Suppressor macrophage treated with lipopolysaccharide for 1 hour (primary cell): ENCODE measurements at regions not wholly inside any gene's neighbourhood (a gene's known extent, or its start where the extent isn't known, plus 50 kb on each side); places are given as distances from the start of the nearest gene placed in this dataset.

Source experiments
- DNase-seq, 3 donors: peaks; one replicate each; pipeline ENCODE4 v3.0.0-alpha.2; 2020 to 2022

DNA sequence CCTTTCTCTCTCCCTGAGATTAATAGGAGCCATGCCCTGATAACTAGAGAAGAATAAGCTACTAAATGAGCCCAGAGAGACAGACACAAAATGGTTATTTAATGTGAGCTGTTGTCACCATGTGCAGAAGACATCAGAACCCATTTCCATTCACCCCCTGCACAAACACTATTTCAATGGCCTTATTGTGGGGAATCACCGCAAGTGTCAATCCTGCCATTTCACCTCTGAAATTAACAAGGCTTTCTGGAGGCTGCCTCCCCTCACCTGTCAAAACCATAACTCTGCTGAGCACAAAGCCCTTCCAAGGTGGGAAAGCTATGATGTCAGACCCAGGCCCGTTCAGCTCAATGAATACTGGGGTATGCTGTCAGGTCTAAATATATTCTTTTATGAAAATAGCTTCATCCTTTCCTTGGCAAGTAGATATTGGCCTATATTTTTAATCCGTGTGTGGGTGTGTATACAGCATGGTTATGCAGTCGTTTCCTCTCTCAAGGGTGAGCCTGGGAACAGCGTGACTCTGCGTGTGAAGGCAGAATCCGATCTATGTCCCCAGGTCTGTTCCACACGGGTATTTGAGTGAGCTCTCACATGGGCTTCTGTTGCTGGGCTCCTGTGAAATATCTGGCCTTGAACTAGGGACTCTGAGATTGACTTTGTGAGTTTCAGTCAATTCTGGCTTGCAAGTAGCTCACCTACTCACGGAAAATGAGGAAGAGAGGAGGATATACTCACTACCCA is 266.3 kb downstream of the FBXW7 start:
- no peak for DNase-seq

DNA sequence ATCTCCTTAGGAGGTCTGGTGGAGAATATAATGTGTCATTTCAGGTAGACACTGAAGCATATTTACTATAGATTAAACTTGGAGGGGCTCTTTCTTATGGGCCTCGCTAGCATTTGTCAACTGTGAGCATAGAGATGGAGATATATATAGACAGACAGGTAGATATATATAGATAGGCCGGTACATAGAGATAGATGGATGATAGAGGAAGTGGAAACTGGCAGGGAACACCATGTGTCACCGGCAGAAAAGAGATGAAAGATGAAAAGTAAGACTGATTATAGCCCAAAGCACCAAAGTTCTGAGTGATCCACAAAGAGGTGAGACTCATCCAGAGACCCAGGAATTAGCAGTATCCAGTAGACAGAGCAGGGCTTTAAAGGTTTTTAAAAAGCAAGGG is 268.1 kb downstream of the FBXW7 start:
- no peak for DNase-seq

- DNase-seq: peak in 1 of 3 donors; percentile 42
These were observed 268.9 kb downstream of the FBXW7 start for GRCh38 chr4:152266831-152267480.

DNA sequence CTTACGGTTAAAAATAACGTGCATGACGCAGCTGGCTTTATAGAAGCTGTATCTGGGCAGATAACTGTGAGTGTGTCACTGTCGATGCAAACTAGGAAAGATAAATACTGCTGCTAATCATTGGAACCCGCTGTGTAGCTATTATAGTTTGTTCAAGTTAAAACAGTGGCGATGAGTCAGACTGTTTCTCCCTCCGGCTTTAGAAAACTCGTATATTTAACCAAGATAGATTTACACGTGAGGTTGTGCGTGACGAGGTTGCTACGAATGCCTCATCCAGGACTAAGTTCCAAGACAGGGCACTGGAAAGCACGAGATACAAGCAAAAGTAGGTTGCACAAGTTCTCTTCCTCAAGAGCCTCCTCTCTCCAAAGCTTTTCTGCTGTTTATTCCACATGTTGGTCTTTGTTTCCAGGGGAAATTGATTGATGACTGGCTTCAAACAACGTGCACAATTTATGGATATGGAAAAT is 270.7 kb downstream of the FBXW7 start:
- DNase-seq: no peak

DNA sequence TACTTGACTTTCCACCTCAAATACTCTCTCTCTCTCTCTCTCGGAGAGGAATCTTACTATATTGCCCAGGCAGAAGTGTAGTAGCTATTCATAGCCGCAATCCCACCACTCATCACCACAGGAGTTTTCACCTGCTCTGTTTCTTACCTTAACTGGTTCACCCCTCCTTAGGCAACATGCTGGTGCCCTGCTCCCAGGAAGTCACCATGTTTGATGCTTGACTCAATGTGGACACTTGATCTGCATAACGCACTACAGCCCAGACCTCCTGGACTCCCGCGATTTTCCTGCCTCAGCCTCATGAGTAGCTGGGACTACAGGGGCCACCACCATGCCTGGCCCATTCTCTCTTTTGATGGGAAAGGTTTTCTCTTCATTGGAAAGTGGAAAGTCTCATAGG is 271.8 kb downstream of the FBXW7 start:
- DNase-seq: no peak

DNA sequence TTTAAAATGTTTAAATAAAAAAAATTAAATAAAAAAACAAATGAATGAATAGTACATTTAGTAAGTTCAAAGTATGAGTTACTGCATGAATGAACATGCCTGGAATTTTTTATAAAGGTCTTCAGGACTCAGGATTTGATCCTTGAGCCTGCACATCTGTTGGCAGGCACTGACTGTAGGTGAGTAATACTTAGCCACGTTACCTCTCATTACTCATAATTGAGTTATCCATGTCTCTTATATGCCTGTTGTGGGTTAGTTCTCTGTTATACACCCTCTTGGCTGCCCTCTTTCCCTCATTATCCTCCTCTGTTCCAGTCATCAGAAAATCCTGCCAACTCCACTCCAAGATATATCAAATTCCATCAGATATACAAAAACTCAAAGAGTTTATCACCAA is 276.0 kb downstream of the FBXW7 start:
- DNase-seq: no peak

DNA sequence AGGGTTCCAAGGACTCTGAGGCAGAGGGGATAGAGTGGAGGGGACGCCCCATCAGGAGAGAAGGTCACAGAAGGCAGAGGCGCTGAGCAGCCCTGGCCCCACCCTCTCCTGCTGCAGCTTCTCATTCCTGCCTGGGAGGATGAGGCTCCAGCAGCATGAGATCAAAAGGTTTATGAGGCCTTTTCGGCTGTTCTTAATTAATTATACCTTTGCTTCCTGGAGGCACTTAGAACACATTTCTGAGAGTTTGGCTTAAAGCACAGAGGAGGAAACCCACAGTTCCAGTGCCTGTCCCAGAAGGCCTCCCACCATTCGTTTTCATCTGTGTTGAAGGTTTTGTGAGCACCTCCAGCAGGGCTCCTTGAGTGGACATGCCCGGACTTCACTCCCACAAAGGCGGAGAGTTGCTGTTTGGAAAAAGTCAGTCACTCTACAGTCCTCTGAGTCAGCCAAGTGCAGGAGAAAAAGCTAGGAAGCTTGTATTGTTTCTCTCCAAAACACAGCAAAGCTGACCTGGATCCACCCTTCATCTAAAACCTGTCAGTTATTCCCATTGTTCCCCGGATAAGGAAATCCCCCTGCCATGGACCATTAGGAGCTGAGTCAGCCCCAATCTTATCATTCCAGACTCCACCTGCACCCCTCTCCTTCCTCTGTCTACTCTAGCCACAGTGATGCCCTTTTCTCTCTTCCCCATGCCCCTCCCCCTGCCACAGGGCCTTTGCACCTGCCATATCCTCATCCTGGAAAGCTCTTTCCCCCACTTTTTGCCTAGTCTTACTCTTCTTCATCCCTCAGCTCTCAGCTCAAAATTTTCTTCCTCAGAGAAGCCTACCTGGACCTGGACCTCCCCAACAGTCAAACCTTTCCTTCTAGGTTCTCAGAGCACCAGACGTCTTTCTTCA is 276.8 kb downstream of the FBXW7 start:
- DNase-seq: no peak

- DNase-seq: no peak
These were observed 277.5 kb downstream of the FBXW7 start for GRCh38 chr4:152258391-152258790.

DNA sequence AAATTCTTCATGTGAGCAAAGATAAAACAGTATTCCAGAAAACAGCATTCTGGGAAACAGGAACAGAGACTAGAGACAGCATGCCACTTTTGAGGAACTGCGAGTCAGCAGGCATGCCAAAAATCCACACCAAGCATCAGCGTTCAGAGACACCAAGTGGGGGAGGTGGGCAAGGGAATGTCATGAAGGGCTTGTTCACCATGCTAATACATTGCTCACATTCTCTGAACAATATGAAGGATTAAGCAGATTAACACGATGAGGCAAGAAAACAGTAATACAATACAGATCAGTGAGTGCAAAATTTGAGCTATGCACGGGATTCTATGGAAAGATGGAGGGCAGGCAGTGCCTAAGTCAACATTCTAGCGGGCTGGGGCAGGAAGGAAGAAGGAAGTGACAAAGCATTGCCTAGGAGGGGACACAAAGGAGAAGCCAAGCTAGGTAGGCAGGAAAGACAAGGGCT is 278.3 kb downstream of the FBXW7 start:
- peak; percentile 44 to 53 (median 51) for DNase-seq

- DNase-seq: no peak
These were observed 278.9 kb downstream of the FBXW7 start for GRCh38 chr4:152256996-152257395.

GRCh38 chr4:152255437-152255836 is 280.5 kb downstream of the FBXW7 start:
- peak; percentile 39 to 67 (median 49) for DNase-seq

GRCh38 chr4:152248347-152248746 is 287.5 kb downstream of the FBXW7 start:
- DNase-seq: no peak

- no peak for DNase-seq
These were observed 288.5 kb downstream of the FBXW7 start for GRCh38 chr4:152247271-152247975.

DNA sequence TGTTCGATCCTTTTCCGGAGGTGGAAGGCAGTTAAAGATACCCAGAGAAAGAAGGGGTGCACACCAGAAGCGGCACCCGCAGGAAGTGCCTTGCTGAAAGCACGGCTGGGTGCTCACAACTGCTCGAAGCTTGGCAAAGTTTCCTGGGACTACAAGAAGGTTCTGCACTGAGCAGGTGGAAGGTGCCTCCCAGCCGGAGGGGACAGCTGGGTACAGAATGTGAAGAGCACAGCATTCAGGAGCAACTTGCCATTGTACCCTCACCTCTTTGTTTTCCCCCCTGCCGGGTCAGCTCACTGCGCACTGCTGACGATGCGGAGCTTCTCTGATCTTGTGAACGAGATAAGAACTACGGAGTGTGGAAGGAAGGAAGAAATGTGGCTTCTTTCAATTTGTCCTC is 289.2 kb downstream of the FBXW7 start:
- no peak for DNase-seq

GRCh38 chr4:152245680-152246079 is 290.2 kb downstream of the FBXW7 start:
- no peak for DNase-seq

GRCh38 chr4:152244659-152245058 is 291.2 kb downstream of the FBXW7 start:
- no peak for DNase-seq

DNA sequence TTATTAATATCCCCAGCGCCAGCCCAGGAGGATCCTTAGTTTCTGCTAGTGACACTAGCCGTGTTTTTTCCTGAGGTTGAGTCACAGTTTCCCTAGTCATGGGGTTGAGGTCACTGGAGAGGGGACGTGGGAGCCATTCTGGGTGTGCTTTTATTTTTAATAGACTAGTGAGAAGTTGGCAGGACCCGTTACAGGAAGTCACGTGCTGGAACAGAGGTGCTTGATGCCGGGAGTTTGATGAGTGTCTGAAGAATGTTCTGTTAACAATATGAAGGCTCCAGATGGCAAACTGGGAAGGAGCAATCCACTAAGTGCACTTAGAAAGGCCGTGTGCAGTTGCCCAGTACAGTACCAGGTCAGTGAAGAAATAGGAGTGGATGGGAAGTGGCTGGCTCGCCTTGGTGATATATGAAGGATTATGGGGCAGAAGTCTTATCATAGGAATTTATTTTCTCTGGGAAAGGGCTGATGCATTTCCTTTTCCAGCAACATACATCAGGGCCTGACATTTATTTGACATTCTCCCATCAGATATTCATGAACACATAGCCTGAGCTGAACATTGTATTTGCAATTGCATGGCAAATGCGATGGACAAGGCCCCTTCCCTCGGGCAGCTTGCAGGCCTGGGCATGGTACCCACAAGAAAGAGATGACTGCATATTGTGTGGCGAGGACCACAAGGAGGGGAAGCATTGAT is 291.8 kb downstream of the FBXW7 start:
- DNase-seq: peak; percentile 80 to 84 (median 83)

DNA sequence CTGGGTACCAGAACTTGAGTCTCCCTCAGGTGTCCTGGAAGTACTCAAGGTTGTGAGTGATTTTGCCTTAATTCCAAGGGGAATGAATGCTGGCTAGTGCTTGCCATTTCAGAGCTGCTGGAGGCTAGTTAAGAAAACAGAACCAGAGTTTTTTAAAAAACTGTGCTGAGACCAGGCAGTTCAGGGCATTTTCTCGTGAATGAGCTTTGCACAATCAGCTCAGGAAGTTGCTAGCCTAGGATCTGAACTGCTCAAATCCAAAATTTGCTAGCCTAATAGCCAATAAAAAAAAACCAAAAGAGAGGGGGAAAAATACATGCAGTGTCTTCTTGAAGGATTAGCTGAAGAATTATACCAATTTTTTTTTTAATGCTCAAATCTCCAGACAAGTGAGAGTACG is 292.7 kb downstream of the FBXW7 start:
- DNase-seq: peak; percentile 22 to 36 (median 29)

GRCh38 chr4:152240232-152240631 is 295.7 kb downstream of the FBXW7 start:
- DNase-seq: peak in 2 of 3 donors; percentile 16 to 19

DNA sequence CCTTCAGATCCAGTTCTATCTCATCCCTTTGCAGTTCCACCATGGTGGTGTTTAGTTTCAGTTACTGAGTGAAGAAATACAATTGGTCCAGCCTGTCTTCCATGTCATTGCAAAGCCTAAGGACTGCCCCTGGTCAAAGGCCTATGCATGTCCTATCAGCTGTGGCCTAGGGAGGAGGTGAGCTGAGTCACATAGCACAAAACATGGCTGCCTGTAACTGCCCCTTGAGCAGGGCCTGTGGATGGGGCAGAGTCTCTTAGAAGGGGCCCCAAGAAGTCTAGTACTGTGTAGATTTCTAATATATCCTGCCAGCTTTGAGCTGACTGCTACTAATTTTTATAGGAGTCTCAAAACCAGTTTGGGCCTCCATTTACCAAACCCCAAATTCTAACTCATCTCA is 296.7 kb downstream of the FBXW7 start:
- no peak for DNase-seq

DNA sequence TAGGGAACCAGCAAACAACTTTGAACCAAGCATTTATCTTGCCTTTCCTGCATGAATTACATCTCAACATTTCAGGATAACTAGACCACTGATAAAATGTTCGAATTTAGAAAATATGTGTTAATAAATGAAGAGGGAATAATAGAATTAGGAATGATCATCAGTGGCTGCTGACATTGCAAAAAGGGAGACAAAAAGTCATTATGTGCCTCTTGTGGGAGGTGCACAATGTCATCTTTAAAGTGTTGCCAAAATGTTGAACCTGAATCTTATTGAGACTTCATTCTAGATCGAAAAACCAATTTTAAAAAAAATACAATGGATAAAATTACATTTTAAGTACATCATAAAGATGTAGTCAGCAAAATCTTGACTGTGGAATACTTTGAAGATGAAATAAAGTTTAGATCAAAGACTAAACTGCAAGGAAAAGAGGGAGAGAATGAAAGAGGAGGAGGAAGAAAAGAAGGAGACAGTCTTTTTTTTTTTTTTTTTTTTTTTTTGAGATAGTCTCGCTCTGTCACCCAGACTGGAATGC is 299.3 kb downstream of the FBXW7 start:
- no peak for DNase-seq

- DNase-seq: no peak
These were observed 300.2 kb downstream of the FBXW7 start for GRCh38 chr4:152235718-152236117.
